RCC 7860 (cell line): ENCODE measurements at regions not wholly inside any gene's neighbourhood (a gene's known extent, or its start where the extent isn't known, plus 50 kb on each side); places are given as distances from the start of the nearest gene placed in this dataset.
A peak's percentile ranks its signal among the peaks of the same experiment; 100 is the strongest.
"Not testable (repeated sequence)": the region's sequence is repeated elsewhere in the genome, so short reads cannot be mapped to it uniquely, and the experiment has no call there.

Source experiments
- DNase-seq: peaks from one replicate; pipeline ENCODE4 v3.0.0-alpha.2; 2015; ENCODE audit warnings: low spot score
- FAIRE-seq: peaks from 2 replicates; lab custom pipeline; 2012; peaks lifted over from hg19 to GRCh38; lab: Jason Lieb, UNC

- no peak for FAIRE-seq
- no peak for DNase-seq
Observed at GRCh38 chr5:77871946-77872345, 95.8 kb upstream of the TBCA start.

DNA sequence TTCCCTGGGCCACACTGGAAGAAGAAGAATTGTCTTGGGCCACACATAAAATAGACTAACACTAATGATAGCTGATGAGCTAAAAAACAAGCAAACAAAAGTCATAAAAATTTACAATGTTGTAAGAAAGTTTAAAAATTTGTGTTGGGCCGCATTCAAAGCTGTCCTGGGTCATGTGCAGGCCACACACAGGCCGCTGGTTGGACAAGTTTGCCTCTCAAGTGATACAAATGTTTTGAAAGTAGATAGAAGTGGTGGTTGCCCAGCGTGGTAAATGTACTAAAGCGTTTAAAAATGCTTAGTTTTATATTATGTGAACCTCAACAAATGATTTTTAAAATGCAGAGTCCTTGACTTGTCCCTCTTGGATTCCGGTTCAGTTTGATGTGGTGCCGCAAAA, 94.9 kb upstream of the TBCA start:
- no peak for DNase-seq
- no peak for FAIRE-seq

GRCh38 chr5:77869116-77869798, 93.1 kb upstream of the TBCA start:
- DNase-seq (no peak), FAIRE-seq (no peak)

- DNase-seq (no peak), FAIRE-seq (no peak)
Observed at GRCh38 chr5:77867914-77868313, 91.8 kb upstream of the TBCA start.

DNA sequence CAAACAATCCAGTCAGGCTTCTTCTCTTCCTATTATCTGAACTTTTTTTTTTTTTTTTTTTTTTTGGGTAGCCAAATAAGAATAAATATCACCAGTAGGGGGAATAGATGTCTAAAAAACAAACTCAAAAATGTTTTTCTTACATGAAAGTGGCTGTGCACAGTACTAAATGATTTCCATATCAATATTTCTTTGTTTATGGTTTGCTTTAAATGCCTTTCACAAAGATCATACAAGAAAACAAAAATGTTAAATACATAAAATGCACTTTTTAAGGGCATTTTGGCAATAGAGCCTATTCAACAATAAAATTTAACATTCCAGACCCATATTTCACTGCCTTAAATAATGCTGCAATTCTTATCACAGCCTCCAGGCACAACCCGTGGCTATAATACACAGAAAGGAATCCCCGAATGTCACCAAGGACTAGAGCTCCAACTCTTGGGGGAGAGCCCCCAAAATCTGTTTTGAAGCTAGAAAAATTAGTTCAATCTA, 91.1 kb upstream of the TBCA start:
- no peak for FAIRE-seq
- DNase-seq = no peak

DNA sequence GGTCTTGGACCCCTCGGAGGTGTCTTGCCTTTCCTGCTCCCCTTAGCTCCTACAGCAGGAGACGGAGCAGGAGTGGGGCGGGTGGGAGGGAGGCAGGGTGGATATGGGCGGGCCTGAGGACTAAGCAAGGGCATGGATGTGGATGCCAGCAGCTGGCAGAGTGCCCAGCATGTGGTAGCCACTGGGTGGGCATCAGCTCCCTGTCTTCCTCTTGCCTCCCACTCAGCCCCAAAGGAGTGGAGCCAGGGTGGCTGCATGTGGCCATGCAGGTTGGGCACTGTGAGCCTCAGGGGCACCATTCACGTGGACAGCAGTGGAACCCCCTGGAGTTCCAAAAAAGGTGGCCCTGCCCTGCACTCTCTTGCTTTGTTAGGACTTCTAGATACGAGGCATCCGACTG, 90.1 kb upstream of the TBCA start:
- no peak for FAIRE-seq
- DNase-seq = no peak

DNA sequence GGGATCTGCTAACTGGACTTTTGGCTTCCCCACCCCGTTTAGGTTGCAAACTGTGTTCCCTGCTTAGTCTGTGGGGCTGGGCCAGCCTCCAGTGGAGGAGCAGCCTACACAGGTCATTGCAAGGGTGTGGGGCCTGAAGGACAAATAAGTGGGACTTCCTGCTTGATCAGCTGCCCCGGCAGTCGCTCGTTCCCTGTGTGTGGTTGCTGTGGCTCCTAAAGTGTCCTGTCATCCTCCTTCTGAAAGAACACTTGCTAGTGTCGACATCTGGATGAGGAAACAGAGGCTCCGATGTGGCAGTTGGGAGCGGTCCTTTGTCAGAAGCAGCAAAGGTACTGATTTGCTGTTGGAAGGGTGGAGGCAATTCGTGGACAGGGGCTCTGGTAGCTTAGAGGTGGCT, 88.9 kb upstream of the TBCA start:
- no peak for DNase-seq
- no peak for FAIRE-seq

GRCh38 chr5:77863181-77863580, 87.0 kb upstream of the TBCA start:
- no peak for FAIRE-seq
- DNase-seq = no peak

- no peak for FAIRE-seq
Observed at GRCh38 chr5:77861576-77861975, 85.4 kb upstream of the TBCA start.

DNA sequence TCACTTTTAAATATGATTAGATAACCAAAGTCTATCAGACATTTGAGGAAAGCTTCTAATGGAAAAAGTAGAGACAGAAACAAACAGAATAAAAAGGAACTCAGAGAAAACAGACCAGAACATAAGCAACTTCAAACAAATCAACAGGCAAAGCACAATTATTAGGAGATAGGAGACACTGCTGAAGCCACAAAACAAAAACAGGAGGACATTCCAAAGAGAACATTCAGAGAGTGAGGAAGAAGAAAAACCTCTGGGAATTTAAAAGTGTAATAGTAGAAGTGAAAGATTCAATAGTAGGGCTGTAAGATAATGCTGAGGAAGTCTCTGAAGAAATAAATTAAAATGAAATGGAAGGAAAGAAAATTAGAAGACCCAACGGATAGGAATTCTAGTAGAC, 83.2 kb upstream of the TBCA start:
- no peak for DNase-seq
- no peak for FAIRE-seq

More at GRCh38 chr5:77861576-77861975, 85.4 kb upstream of the TBCA start:
- DNase-seq = no peak

GRCh38 chr5:77858678-77859077, 82.5 kb upstream of the TBCA start:
- not testable (repeated sequence) for DNase-seq, FAIRE-seq

- FAIRE-seq (no peak), DNase-seq (no peak)
Observed at GRCh38 chr5:77855369-77855768, 79.2 kb upstream of the TBCA start.

- DNase-seq (no peak), FAIRE-seq (no peak)
Observed at GRCh38 chr5:77853353-77853907, 77.3 kb upstream of the TBCA start.

GRCh38 chr5:77852514-77853352, 76.6 kb upstream of the TBCA start:
- DNase-seq (peak; percentile 23), FAIRE-seq (peak; percentile 41)

DNA sequence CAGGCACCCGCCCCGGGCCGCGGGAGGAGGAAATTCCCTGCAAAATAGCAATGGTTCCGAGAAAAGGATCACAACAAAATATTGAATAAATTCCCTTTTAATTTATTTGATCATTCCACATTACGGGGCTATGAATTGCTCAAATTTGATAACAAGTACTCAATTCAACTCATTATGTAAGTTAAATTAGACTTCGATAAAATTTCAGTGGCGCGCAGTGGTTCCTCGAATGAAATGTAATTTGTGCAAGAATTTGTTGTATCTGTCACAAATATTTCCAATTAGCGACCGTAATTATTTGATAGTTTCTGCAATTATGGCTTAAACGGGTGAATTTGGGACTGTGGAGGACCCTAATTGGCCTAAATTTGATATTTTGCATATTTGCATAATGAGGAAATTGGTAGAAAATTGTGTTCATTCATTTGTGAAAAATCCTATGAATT, 76.0 kb upstream of the TBCA start:
- FAIRE-seq (no peak), DNase-seq (no peak)

DNA sequence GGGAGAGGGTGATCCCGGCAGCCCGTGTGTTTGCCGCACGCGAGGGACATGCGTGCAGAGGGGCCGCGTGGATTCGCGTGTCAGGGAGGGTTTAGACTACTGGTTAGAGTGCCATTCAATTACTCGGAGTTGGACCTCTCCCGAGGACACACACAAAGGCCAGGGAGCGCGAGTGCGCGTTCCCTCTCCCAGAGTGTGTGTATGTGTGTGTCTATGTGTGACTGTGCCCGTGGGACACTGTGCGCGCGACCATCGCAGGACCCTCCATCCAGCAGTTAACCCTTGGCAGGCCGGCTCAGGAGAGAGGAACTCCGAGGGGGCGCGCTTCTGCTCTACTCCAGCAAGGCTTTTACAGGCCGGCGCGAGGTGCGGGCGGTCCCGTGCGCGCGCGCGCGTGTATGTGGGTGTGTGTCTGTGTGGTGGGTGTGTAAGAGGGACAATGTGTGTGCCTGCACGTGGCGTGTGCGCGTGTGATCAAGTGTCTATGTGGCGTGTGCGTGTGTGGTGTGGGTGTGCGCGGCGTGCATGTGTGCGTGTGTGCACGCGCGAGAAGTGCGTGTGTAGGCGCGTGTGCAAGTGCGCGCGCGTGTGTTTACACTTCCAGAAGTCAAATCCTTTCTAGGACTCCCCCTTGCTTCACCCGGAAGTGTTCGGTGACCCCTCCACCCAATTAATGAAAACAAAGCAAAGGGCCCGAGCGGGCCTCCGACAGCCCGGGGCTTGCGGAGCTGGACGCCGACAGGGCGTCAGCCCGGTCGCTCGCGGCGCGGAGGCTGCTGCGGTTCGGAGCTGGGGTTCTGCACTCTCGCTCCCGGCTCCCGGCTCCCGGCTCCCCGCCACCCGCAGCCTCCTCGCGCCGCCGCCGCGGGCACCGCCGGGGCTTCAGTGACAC, 75.3 kb upstream of the TBCA start:
- DNase-seq (no peak), FAIRE-seq (no peak)

DNA sequence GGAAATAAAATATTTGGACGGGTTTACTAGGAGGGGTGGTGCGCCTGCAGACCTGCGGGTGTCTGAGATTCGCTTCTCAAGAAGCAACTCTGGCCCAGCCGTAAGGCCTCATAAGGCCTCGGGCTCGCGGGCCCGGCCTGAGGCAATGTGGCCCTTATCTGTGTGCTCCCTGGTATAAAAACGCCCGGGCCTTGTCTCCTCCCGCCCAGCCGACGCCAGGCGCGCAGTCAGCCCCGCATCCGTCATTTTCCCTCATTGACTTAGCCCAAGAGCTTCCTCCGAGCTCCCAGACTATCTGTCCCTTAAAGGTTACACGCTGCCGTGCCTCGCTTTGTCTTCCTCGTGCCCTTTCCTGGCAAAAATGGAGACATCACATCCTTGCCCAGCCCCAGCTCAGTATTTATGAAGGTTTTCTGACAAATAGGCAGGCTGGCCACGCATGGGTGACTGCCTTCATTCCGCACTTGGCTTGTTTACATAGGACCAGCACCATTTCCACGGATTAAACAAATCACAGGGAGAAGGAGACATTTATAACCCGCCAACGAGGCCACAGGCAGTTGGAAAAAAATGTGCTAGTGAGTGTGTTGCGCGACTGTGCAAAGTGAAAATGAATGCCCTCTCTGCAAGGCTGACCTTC, 74.5 kb upstream of the TBCA start:
- no peak for FAIRE-seq
- DNase-seq = no peak

GRCh38 chr5:77849308-77849900, 73.3 kb upstream of the TBCA start:
- FAIRE-seq (no peak), DNase-seq (no peak)

DNA sequence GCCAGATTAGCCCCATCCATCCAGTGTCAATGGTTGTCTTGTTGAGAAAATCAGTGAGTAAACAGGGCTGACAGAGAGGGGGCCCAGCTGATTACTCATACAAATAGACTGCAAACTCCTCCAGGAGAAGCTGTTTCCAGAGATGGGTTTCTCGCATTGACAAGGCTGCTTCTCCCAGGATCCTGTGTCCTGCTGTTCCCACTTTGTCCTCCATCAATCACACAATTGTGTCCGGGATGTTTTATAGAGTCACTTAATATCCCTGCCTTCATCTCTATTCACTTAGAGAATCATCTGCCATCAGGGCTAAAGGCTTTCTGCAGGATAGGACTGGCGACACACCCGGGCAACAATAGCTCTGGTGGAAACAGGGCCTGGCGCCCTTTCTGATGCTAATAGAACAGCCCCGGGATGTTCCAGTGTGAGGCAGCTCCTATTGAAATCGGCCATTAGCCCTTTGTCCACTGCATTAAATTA, 71.7 kb upstream of the TBCA start:
- FAIRE-seq = no peak

GRCh38 chr5:77847129-77847460, 71.0 kb upstream of the TBCA start:
- FAIRE-seq (no peak), DNase-seq (no peak)

More for the DNA sequence above, 71.7 kb upstream of the TBCA start:
- DNase-seq = no peak
